ENCODE measurements at regions not wholly inside any gene's neighbourhood (a gene's known extent, or its start where the extent isn't known, plus 50 kb on each side); places are given as distances from the start of the nearest gene placed in this dataset.

GRCh38 chr13:70809588-70809987, 701.3 kb upstream of the KLHL1 start:
- Histone ChIP-seq H3K9me3 (replicated peaks in 1 of 3) (no peaks in the 10 kb centered on the region), H3K36me3 (replicated peaks in 1 of 2) (no peaks in the 10 kb centered on the region), H3K27ac (no peak overlapping the region), H3K27me3 (no peaks in the 10 kb centered on the region), H3K4me1 (replicated peaks in 1 of 2) (no peaks in the 10 kb centered on the region), H3K4me3 (no peak overlapping the region)
- intact Hi-C loops (cut with DNase I), result no loop called here
- 84 to 90% (median 88%) methylated on average over 4 of the region's 4 CpGs for WGBS, 4 donors
- TF ChIP-seq POLR2A (IDR thresholded peaks at IDR 0.05), result no peak
- TF ChIP-seq, protein P1, sequence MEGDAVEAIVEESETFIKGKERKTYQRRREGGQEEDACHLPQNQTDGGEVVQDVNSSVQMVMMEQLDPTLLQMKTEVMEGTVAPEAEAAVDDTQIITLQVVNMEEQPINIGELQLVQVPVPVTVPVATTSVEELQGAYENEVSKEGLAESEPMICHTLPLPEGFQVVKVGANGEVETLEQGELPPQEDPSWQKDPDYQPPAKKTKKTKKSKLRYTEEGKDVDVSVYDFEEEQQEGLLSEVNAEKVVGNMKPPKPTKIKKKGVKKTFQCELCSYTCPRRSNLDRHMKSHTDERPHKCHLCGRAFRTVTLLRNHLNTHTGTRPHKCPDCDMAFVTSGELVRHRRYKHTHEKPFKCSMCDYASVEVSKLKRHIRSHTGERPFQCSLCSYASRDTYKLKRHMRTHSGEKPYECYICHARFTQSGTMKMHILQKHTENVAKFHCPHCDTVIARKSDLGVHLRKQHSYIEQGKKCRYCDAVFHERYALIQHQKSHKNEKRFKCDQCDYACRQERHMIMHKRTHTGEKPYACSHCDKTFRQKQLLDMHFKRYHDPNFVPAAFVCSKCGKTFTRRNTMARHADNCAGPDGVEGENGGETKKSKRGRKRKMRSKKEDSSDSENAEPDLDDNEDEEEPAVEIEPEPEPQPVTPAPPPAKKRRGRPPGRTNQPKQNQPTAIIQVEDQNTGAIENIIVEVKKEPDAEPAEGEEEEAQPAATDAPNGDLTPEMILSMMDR (IDR thresholded peaks at IDR 0.05), result no peak
- DNase-seq, result no peak

DNA sequence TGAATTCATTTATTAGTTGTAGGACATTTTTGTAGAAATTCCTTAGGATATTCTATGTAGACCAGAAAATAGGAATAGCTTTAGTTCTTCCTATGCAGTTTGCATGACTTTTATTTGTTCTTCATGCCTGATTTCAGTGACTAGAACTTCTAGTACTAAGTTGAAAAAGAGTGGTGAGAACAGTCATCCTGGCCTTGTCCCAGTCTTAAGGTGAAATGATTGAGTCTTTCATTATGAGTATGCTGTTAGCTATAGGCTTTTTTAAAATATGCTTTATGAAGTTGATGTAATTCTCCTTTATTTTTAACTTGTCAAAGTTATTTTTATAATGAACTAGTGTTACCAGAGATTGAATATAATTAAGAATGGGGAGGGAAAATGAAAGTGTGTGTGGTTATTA, 690.1 kb upstream of the KLHL1 start:
- intact Hi-C loops (cut with DNase I), result no loop called here
- Histone ChIP-seq H3K27ac (no peak overlapping the region), H3K4me3 (no peak overlapping the region), H3K27me3 (no peaks in the 10 kb centered on the region), H3K36me3 (replicated peaks in 1 of 2) (no peaks in the 10 kb centered on the region), H3K4me1 (replicated peaks in 1 of 2) (no peaks in the 10 kb centered on the region), H3K9me3 (replicated peaks in 1 of 3) (no peaks in the 10 kb centered on the region)
- TF ChIP-seq, protein P1 (IDR thresholded peaks at IDR 0.05), result no peak
- no peak for TF ChIP-seq POLR2A (IDR thresholded peaks at IDR 0.05)
- no peak for DNase-seq

- no peaks in the 10 kb centered on the region for H3K36me3 ChIP-seq (replicated peaks in 1 of 2)
- no peak for TF ChIP-seq POLR2A (IDR thresholded peaks at IDR 0.05)
- TF ChIP-seq, protein P1 (IDR thresholded peaks at IDR 0.05), result no peak
- peaks cover 0 to 3% (median 0%) of the 10 kb centered on the region in 3 donors for H3K9me3 ChIP-seq (replicated peaks in 1 of 3)
- DNase-seq, result no peak
- 39 to 45% (median 42%) methylated on average over 3 of the region's 3 CpGs for WGBS, 4 donors
- H3K27me3 ChIP-seq, result no peaks in the 10 kb centered on the region
- H3K4me1 ChIP-seq (replicated peaks in 1 of 2), result no peaks in the 10 kb centered on the region
- intact Hi-C loops (cut with DNase I), result no loop called here
- H3K27ac ChIP-seq, result no peak overlapping the region
- H3K4me3 ChIP-seq, result no peak overlapping the region
Measured at GRCh38 chr13:70795484-70795883, 687.2 kb upstream of the KLHL1 start.

- WGBS, 4 donors, result 61 to 81% (median 73%) methylated on average over 2 of the region's 2 CpGs
- Histone ChIP-seq H3K36me3 (replicated peaks in 1 of 2) (no peaks in the 10 kb centered on the region), H3K9me3 (replicated peaks in 1 of 3) (peaks cover 0 to 3% (median 0%) of the 10 kb centered on the region in 3 donors), H3K27ac (no peak overlapping the region), H3K4me3 (no peak overlapping the region), H3K27me3 (no peaks in the 10 kb centered on the region), H3K4me1 (replicated peaks in 1 of 2) (no peaks in the 10 kb centered on the region)
- no peak for DNase-seq
- intact Hi-C loops (cut with DNase I), result no loop called here
- no peak for TF ChIP-seq POLR2A (IDR thresholded peaks at IDR 0.05)
- TF ChIP-seq, protein P1 (IDR thresholded peaks at IDR 0.05), result no peak
Measured at GRCh38 chr13:70792121-70792520, 683.9 kb upstream of the KLHL1 start.
